Activated naive CD4-positive, alpha-beta T cell treated with anti-CD3 and anti-CD28 coated beads, Interleukin-2, amount 50 U/mL, for 24 hours (primary cell): ENCODE measurements at regions not wholly inside any gene's neighbourhood (a gene's known extent, or its start where the extent isn't known, plus 50 kb on each side); places are given as distances from the start of the nearest gene placed in this dataset.
"Not testable (repeated sequence)": the region's sequence is repeated elsewhere in the genome, so short reads cannot be mapped to it uniquely, and the experiment has no call there.

Experiments used
- H3K27ac Mint-ChIP-seq: one replicate; pipeline ENCODE4 v1.8.0; 2021; ENCODE audit warnings: mild to moderate bottlenecking, mixed read lengths
- H3K27me3 Mint-ChIP-seq: one replicate; pipeline ENCODE4 v1.8.0; 2021; ENCODE audit warnings: mixed read lengths
- H3K36me3 Mint-ChIP-seq: one replicate; pipeline ENCODE4 v1.8.0; 2021; ENCODE audit warnings: mixed read lengths
- H3K4me1 Mint-ChIP-seq: one replicate; pipeline ENCODE4 v1.8.0; 2021; ENCODE audit warnings: mixed read lengths
- H3K4me3 Mint-ChIP-seq: one replicate; pipeline ENCODE4 v1.8.0; 2021; ENCODE audit warnings: mild to moderate bottlenecking, mixed read lengths
- H3K9me3 Mint-ChIP-seq: one replicate; pipeline ENCODE4 v1.8.0; 2021; ENCODE audit warnings: mixed read lengths

DNA sequence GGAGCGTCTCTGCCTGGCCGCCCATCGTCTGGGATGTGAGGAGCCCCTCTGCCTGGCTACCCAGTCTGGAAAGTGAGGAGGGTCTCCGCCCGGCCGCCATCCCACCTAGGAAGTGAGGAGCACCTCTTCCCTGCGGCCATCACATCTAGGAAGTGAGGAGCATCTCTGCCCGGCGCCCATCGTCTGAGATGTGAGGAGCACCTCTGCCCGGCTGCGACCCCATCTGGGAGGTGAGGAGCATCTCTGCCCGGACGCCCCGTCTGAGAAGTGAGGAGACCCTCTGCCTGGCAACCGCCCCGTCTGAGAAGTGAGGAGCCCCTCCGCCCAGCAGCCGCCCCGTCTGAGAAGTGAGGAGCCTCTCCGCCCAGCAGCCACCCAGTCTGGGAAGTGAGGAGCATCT is 84.5 kb downstream of the IDS start:
- not testable (repeated sequence) for H3K9me3 Mint-ChIP-seq, H3K4me3 Mint-ChIP-seq, H3K4me1 Mint-ChIP-seq, H3K27ac Mint-ChIP-seq, H3K27me3 Mint-ChIP-seq, H3K36me3 Mint-ChIP-seq

DNA sequence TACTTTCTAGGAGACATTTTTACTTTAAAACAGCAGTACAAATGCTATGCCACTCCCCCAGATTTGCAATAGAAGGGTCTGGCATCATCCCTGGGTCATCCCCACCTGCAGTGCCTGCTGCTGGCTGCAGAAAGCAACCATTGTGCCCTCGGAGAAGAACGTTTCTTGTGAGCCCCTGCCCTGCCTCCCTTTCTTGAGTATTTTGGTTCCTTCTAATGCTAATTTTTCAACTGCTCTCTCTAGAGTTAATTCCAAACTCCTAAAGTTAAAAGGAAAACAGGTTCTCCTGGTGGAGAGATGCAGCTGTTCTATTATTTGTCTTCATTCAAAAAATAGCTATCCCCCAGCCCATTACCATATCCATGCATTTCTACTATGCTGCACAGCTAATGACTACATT is 107.1 kb downstream of the IDS start:
- H3K4me1 Mint-ChIP-seq, result no peaks in the 10 kb centered on the region
- no peaks in the 10 kb centered on the region for H3K36me3 Mint-ChIP-seq

DNA sequence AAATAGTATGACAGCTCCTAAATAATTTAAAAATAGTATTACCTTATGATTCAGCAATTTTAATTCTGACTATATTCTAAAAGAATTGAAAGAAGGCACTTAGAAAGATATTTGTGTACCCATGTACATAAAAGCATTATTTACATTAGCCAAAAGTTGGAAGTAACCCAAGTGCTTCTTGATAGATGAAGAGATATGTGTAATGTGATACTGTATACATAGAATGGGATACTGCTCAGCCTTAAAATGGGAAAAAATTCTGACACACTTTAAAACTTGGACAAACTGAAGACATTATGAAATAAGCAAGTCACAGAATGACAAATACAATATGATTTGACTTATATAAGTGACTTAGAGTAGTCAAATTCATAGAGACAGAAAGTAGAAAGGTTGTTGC is 112.2 kb downstream of the IDS start:
- no peak overlapping the region for H3K27ac Mint-ChIP-seq
- H3K36me3 Mint-ChIP-seq, result no peaks in the 10 kb centered on the region
- no peaks in the 10 kb centered on the region for H3K27me3 Mint-ChIP-seq
- H3K9me3 Mint-ChIP-seq, result no peaks in the 10 kb centered on the region
- no peak overlapping the region for H3K4me3 Mint-ChIP-seq
- no peaks in the 10 kb centered on the region for H3K4me1 Mint-ChIP-seq

More for the DNA sequence above, 107.1 kb downstream of the IDS start:
- H3K27me3 Mint-ChIP-seq, result peaks cover 3% of the 10 kb centered on the region
- H3K9me3 Mint-ChIP-seq, result no peaks in the 10 kb centered on the region
- H3K27ac Mint-ChIP-seq, result no peak overlapping the region
- H3K4me3 Mint-ChIP-seq, result no peak overlapping the region

DNA sequence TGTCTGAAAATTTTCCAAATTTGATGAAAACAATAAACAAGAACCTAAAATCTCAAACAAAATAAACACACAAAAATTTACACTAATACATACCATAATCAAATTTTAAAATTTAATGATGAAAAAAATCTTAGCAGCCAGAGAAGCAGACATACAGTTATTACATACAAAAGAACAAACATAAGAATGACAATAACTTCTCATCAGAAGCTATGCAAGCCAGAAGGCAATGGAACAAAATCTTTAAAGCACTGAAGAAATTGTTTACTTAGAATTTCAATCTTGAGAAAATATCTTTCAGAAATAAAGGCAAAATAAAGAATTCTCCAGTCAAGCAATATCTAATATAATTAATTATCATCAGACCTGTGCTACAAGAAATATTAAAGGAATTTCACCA is 121.3 kb downstream of the IDS start:
- H3K9me3 Mint-ChIP-seq, result no peaks in the 10 kb centered on the region
- no peak overlapping the region for H3K4me3 Mint-ChIP-seq

DNA sequence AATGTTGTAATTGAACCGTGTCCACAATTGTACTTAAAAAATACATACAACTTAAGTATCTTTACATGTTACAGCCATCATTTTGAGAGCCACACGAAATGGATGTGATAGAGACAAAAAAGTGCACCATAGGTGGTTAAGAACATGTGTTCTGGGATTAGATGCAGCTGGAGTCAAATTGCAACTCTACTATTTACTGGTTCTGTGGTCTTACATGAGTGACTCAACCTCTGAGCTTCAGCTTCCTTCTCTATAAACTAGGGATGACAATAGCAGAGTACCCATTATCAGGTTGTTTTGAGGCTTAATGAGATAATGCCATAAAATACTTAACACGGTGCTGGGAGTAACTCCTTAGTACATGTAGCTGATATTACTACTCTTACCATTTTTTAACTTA is 130.4 kb downstream of the IDS start:
- H3K27me3 Mint-ChIP-seq, result no peaks in the 10 kb centered on the region
- H3K27ac Mint-ChIP-seq, result no peak overlapping the region
- no peaks in the 10 kb centered on the region for H3K36me3 Mint-ChIP-seq
- no peak overlapping the region for H3K4me3 Mint-ChIP-seq
- H3K4me1 Mint-ChIP-seq, result no peaks in the 10 kb centered on the region
- no peaks in the 10 kb centered on the region for H3K9me3 Mint-ChIP-seq

More for the DNA sequence above, 121.3 kb downstream of the IDS start:
- no peak overlapping the region for H3K27ac Mint-ChIP-seq
- H3K36me3 Mint-ChIP-seq, result no peaks in the 10 kb centered on the region
- H3K27me3 Mint-ChIP-seq, result peaks cover 2% of the 10 kb centered on the region
- no peaks in the 10 kb centered on the region for H3K4me1 Mint-ChIP-seq

DNA sequence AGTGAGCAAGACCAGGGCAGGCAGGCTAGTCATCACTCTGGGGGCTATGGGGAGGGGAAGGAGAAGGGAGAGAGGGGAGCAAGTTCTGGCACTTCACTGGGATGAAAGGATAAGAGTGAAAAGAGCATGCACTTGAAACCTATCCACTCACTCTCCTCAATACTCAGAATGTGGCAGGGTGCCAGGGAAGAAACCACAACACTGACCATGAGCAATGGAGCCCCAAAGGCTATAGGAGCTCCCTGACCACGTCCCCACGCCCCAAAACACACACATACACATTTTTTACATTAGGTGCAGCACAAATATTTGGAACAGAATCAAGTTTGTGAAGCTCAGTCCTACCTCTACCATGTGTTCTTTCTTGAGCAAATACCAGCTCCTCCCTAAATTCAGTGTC is 132.2 kb downstream of the IDS start:
- Mint-ChIP-seq H3K9me3 (no peaks in the 10 kb centered on the region), H3K4me1 (no peaks in the 10 kb centered on the region), H3K27ac (no peak overlapping the region), H3K36me3 (no peaks in the 10 kb centered on the region), H3K27me3 (no peaks in the 10 kb centered on the region), H3K4me3 (no peak overlapping the region)

DNA sequence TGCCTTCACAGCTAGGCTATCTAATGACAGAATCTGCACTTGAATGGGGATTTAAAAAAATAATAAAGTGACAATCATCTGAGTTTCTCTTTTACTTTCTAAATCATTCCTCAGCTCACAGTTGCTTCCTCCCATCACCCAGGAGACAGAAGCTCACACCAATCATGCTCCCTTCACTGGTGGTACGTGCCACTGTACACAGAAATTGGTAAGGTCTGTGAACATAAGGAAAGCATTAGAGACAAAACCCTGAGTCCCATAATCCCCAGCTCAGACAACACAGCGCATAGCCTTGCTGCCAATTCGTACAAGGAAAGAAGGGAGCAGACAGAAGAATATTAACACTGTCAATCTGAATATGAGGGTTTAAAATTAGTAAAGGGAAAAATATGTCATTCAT is 133.1 kb downstream of the IDS start:
- Mint-ChIP-seq H3K27ac (no peak overlapping the region), H3K4me3 (no peak overlapping the region), H3K27me3 (no peaks in the 10 kb centered on the region), H3K36me3 (no peaks in the 10 kb centered on the region), H3K4me1 (no peaks in the 10 kb centered on the region), H3K9me3 (no peaks in the 10 kb centered on the region)

DNA sequence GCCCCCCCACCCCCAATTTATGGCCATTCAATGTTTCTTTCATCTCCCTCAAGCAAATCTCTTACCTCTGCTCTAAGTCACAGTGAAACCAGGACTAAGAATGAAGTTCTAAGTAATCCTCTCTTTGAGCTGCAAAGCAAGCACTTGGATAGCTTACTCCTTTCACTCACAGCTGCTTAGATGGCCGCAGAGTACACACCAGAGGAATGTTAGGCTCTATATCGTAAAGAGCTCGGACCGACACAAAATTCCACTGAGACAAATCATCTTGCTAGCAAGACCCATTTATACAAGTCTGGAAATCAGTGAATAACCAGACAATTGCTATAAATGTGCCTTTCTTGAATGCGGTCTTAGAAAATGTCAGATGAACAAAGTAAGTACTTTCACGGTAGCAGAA is 135.0 kb downstream of the IDS start:
- H3K4me1 Mint-ChIP-seq, result no peaks in the 10 kb centered on the region
- H3K27ac Mint-ChIP-seq, result no peak overlapping the region
- no peaks in the 10 kb centered on the region for H3K36me3 Mint-ChIP-seq
- H3K4me3 Mint-ChIP-seq, result no peak overlapping the region
- no peaks in the 10 kb centered on the region for H3K27me3 Mint-ChIP-seq
- H3K9me3 Mint-ChIP-seq, result no peaks in the 10 kb centered on the region

DNA sequence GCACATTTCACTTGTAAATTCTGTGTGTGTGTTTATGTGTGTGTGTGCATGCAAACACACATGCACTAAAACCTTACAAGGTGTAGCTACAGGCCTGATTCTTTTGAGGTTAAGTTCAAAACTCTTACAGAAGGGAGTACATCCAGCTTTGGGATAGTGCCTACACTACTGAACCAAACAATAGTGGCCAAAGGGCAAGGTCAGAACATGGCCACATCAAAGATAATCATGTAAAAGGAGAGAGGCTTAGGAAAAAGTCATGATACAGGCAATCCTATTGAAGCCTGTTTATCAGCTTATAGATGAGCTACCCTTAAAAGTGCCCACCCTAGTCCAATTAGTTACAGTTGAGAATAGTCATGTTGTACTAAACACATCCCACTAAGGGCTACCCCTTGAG is 139.6 kb downstream of the IDS start:
- H3K4me3 Mint-ChIP-seq, result no peak overlapping the region
- no peaks in the 10 kb centered on the region for H3K36me3 Mint-ChIP-seq
- no peaks in the 10 kb centered on the region for H3K9me3 Mint-ChIP-seq
- peaks cover 2% of the 10 kb centered on the region for H3K27me3 Mint-ChIP-seq
- H3K27ac Mint-ChIP-seq, result no peak overlapping the region
- H3K4me1 Mint-ChIP-seq, result no peaks in the 10 kb centered on the region

DNA sequence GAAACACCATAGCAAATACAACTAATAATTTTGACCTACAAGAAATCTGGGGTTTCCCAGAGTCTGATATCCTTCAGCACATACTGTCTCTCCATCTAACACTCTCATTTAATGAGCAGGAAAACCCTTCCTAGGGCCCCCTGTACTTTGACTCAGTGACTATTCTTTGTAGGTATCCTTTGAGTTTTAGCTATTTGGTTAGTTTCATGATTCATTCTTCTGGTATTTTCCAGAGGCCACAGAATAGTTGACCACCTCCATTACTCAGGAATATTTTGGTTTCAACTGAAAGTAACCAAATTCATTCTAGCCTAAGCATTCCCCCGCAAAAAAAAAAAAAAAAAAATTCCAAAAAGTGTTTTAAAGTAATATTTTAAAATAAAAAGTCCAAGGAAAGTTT is 140.0 kb downstream of the IDS start:
- no peak overlapping the region for H3K27ac Mint-ChIP-seq
- H3K9me3 Mint-ChIP-seq, result no peaks in the 10 kb centered on the region
- H3K4me1 Mint-ChIP-seq, result no peaks in the 10 kb centered on the region
- peaks cover 2% of the 10 kb centered on the region for H3K27me3 Mint-ChIP-seq
- H3K4me3 Mint-ChIP-seq, result no peak overlapping the region
- no peaks in the 10 kb centered on the region for H3K36me3 Mint-ChIP-seq

DNA sequence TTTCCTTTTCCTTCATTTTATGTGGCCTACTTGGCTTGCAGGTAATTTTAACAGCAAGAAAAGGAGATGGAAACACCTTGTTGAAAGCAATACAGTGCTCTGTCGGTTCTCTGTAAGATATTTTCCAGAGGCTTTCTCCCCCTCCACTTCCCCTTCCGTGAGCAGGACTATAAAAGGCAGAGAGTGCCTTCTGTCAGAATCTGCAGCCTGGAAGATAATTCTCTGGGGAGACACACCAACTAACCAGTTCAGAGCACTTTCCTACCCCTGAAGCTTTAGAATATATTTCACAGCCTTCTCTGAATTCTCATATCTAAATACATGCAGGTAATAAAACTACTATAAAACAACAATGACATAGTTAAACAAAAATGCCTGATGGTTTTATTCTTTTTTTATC is 141.1 kb downstream of the IDS start:
- Mint-ChIP-seq H3K36me3 (no peaks in the 10 kb centered on the region), H3K27ac (no peak overlapping the region), H3K27me3 (peaks cover 2% of the 10 kb centered on the region), H3K9me3 (no peaks in the 10 kb centered on the region), H3K4me1 (no peaks in the 10 kb centered on the region), H3K4me3 (no peak overlapping the region)

DNA sequence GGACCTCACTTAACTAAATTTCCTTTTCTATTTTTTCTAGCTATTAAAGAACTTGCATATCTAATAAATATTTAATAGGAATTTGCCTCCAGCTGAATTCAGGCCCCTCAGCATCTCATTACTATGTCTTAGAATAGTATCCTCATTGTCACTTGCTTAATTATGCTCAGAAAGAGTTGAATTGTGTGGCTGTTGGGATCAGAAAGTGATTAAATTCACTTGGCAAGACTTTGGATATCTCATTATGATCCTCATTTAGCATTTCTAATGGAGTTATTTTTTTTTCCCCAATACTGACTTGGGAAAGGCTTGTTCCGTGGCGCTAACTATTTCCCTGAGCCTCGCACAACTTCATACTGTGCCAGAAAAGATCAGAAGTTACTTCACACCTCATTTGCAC is 158.8 kb downstream of the IDS start:
- no peak overlapping the region for H3K27ac Mint-ChIP-seq
- no peaks in the 10 kb centered on the region for H3K9me3 Mint-ChIP-seq
- no peaks in the 10 kb centered on the region for H3K36me3 Mint-ChIP-seq
- H3K27me3 Mint-ChIP-seq, result no peaks in the 10 kb centered on the region
- no peak overlapping the region for H3K4me3 Mint-ChIP-seq
- no peaks in the 10 kb centered on the region for H3K4me1 Mint-ChIP-seq

DNA sequence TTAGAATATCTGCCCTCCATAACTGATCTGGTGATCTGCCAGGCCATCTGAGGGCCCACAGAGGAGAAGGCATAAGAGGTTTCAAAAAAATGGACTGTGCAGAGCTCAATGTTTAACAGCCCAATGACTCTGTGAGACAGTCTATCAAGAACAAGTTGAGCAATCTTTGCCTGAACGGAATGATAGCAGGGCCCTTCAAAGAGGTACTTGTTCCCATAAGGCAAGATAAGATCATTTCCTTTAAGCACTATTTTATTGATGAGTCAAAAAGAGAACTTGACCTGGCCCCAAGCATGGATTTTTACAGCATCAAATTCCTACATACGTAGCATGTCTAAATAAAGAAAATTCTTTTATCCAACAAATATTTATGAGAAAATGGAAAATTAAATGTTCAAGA is 182.8 kb downstream of the IDS start:
- no peak overlapping the region for H3K27ac Mint-ChIP-seq
- H3K4me3 Mint-ChIP-seq, result no peak overlapping the region
- H3K36me3 Mint-ChIP-seq, result no peaks in the 10 kb centered on the region
- peaks cover 5% of the 10 kb centered on the region for H3K4me1 Mint-ChIP-seq
- H3K9me3 Mint-ChIP-seq, result no peaks in the 10 kb centered on the region
- H3K27me3 Mint-ChIP-seq, result no peaks in the 10 kb centered on the region

DNA sequence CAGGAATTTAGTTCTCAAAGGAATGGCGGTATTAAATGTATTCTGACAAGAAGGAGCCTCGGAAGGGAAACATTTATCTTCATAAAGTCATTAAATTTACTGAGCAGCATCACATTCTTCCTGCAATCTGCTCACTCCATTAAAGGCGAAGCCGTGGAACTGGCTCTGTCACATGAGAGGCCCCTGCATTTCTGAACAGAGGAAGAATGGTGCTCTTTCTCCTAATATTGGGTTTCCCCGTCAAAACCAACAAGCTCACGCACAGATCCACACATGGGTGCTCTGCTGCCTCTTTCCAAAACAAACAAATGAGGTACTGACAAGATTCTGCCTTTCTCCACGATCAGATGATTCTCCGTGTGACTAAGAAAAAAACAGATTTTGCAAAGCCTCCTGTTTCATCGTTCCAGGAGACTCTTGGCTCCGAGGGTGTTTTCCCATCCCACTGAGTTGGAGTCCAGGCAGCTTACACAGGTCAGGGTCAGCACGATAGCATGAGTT is 191.2 kb downstream of the IDS start:
- Mint-ChIP-seq H3K9me3 (no peaks in the 10 kb centered on the region), H3K4me1 (no peaks in the 10 kb centered on the region), H3K4me3 (no peak overlapping the region), H3K27me3 (no peaks in the 10 kb centered on the region), H3K36me3 (no peaks in the 10 kb centered on the region), H3K27ac (no peak overlapping the region)

DNA sequence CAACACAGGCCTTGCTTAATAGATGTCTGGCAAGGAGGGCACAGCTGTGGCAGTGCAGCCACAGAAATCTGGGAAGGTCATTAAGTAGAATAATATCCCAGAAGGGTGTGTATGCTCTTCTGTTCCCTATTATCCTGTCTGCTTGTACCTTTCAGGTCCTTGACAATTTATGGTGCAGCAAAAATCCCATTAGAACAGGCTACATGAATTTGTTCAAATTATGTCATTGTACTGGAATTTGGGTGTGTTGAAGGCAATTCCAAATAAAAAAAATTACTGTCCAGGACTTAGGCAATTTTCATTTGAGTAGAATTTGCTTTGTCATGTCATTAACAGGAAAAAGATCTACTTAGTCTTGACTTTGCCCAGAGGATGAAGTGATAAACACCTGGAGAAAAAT is 192.1 kb downstream of the IDS start:
- Mint-ChIP-seq H3K4me3 (no peak overlapping the region), H3K4me1 (no peaks in the 10 kb centered on the region), H3K27ac (no peak overlapping the region), H3K9me3 (no peaks in the 10 kb centered on the region), H3K27me3 (no peaks in the 10 kb centered on the region), H3K36me3 (no peaks in the 10 kb centered on the region)

DNA sequence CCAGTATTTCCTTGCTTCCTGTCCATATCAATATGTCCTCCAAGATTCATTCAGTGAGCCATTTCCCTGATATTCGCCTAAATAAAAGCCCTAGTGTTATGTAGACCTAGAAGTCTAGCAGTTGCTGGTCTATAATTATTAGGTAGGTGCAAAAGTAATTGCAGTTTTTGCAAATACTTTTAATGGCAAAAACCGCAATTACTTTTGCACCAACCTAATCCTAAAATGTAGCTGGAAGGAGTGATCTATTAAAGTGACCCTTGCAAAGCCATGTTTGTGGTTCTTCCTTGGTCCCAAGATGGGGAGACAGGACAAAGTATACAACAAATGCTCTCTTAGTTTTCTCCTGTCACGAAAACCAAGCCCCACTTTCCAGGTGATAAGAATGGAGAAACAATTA is 193.0 kb downstream of the IDS start:
- Mint-ChIP-seq H3K27ac (no peak overlapping the region), H3K4me1 (no peaks in the 10 kb centered on the region), H3K9me3 (no peaks in the 10 kb centered on the region), H3K4me3 (no peak overlapping the region), H3K36me3 (no peaks in the 10 kb centered on the region), H3K27me3 (no peaks in the 10 kb centered on the region)

DNA sequence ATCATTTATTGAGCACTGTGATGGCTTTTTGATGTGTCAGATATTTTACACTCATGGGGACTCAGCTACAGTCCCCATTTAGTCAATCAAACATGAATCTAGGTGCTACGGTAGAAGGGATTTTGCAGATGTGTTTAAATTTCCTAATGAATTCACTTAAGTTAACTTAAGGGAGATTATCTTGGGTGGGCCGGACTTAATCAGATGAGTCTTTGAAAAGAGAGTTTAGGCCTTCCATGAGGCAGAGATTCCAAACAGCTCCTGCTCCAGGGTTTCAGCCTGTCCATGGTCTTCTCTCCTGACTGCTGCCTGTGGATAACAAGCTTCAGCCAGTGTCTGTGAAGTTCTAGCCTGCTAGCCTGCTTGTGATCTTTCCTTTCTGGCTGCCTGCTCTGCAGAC is 202.4 kb downstream of the IDS start:
- Mint-ChIP-seq H3K27me3 (no peaks in the 10 kb centered on the region), H3K4me1 (no peaks in the 10 kb centered on the region), H3K27ac (no peak overlapping the region), H3K4me3 (no peak overlapping the region), H3K9me3 (no peaks in the 10 kb centered on the region), H3K36me3 (no peaks in the 10 kb centered on the region)

DNA sequence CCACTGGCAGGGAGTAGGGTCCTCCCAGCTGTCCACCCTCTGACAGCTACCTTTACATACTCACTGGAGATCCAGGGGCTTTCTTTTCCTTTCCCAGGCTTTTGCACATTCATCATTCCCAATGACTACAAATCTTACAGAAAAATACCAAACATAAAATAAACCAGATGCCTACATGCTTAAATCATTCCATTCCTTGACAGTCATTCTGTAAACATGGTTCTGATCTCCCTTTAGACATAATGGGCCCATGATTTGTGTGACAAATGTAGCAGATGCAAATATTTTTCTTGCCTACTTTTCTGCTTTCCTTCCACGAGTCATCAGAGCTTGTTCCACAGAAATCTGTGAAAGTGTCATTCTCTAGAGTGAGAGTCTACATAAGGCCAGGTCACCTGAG is 207.0 kb downstream of the IDS start:
- H3K27me3 Mint-ChIP-seq, result no peaks in the 10 kb centered on the region
- H3K9me3 Mint-ChIP-seq, result no peaks in the 10 kb centered on the region
- H3K4me1 Mint-ChIP-seq, result no peaks in the 10 kb centered on the region
- no peaks in the 10 kb centered on the region for H3K36me3 Mint-ChIP-seq
- no peak overlapping the region for H3K4me3 Mint-ChIP-seq
- no peak overlapping the region for H3K27ac Mint-ChIP-seq
